Kidney (tissue), 13 donors: ENCODE measurements at regions not wholly inside any gene's neighbourhood (a gene's known extent, or its start where the extent isn't known, plus 50 kb on each side); places are given as distances from the start of the nearest gene placed in this dataset.

Experiments used
- DNase-seq, 5 donors: peaks; one replicate each; pipeline ENCODE4 v3.0.0-alpha.2; 2013 to 2020
- FAIRE-seq: peaks from 2 replicates; lab custom pipeline; 2012; peaks lifted over from hg19 to GRCh38; lab: Jason Lieb, UNC
- H3K27ac ChIP-seq, 2 donors: one replicate each; pipeline ENCODE4 v1.7.0; 2013; ENCODE audit warnings: low read depth in 2 of 2, low read length in 2 of 2, inconsistent platforms in 1 of 2
- H3K27me3 ChIP-seq: one replicate; pipeline ENCODE4 v1.7.1; 2013; ENCODE audit warnings: low read length, inconsistent platforms; ENCODE audit not compliant: control insufficient read depth, insufficient read depth
- H3K36me3 ChIP-seq, 3 donors: one replicate each; pipeline versions ENCODE4 v1.7.0 to v1.7.1; 2013; ENCODE audit warnings: low read length in 3 of 3, control low read depth in 1 of 3, inconsistent platforms in 1 of 3; ENCODE audit not compliant: insufficient read depth in 3 of 3, control insufficient read depth in 2 of 3
- H3K4me1 ChIP-seq, 3 donors: one replicate each; pipeline versions ENCODE4 v1.7.0 to v1.7.1; 2013; ENCODE audit warnings: low read length in 3 of 3, inconsistent platforms in 1 of 3, low read depth in 1 of 3; ENCODE audit not compliant: control insufficient read depth in 2 of 3, insufficient read depth in 2 of 3
- H3K4me3 ChIP-seq, 3 donors: one replicate each; pipeline versions ENCODE4 v1.7.0 to v1.8.1; 2013; ENCODE audit warnings: low read length in 3 of 3, control low read depth in 1 of 3, inconsistent platforms in 1 of 3
- H3K9ac ChIP-seq, 3 donors: one replicate each; pipeline versions ENCODE4 v1.7.0 to v1.7.1; 2013; ENCODE audit warnings: low read length in 3 of 3, control low read depth in 1 of 3, inconsistent platforms in 1 of 3
- H3K9me3 ChIP-seq, 3 donors: one replicate each; pipeline versions ENCODE4 v1.7.0 to v1.7.1; 2013; ENCODE audit warnings: low read length in 3 of 3, control low read depth in 1 of 3, inconsistent platforms in 1 of 3; ENCODE audit not compliant: control insufficient read depth in 2 of 3, insufficient read depth in 1 of 3
- intact Hi-C: fragments of 100-400 bp; cut with DNase I; formaldehyde crosslinking; loops from one replicate; pipeline ENCODE4 v1.11.1; 2022
- TF ChIP-seq, protein P1 (sequence below): IDR thresholded peaks from 3 replicates; pipeline ENCODE4 v1.5.1; 2012; ENCODE audit warnings: mild to moderate bottlenecking, moderate library complexity, borderline replicate concordance; ENCODE audit not compliant: insufficient read depth; ENCODE audit errors: extremely low read depth
- donor health status: control.
- donor health status: control.
- donor health status: control.
- donor health status: control.
- donor health status: control.
- donor health status: DM: yes; HTN: yes; CAD: no.
- donor health status: Normal renal cell carcinoma (clear cell type).

DNA sequence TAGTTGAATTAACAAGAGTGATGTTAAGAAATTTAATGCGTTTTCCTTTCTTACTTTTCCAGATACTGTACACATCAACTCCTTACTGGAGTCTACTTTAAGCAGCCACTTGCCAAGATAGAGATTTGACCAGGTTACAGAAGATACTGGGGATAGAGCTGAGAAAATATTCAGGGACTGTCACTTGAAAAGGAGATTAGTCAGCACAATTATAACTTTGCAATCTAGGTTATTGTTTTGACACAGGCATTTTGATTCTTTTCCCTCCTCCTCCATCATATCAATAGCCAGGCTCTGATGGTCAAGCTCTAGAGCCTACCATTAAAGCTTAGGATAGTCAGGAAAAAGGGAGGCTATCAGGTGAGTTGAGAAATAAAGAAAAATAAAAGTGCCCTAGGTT is 345.9 kb upstream of the ITGA1 start:
- DNase-seq (no peak), FAIRE-seq (no peak)
- Histone ChIP-seq H3K27ac (no peak overlapping the region), H3K4me3 (no peak overlapping the region), H3K36me3 (no peaks in the 10 kb centered on the region), H3K9me3 (no peaks in the 10 kb centered on the region), H3K9ac (no peak overlapping the region), H3K27me3 (no peaks in the 10 kb centered on the region), H3K4me1 (no peaks in the 10 kb centered on the region)
- TF ChIP-seq, protein P1, sequence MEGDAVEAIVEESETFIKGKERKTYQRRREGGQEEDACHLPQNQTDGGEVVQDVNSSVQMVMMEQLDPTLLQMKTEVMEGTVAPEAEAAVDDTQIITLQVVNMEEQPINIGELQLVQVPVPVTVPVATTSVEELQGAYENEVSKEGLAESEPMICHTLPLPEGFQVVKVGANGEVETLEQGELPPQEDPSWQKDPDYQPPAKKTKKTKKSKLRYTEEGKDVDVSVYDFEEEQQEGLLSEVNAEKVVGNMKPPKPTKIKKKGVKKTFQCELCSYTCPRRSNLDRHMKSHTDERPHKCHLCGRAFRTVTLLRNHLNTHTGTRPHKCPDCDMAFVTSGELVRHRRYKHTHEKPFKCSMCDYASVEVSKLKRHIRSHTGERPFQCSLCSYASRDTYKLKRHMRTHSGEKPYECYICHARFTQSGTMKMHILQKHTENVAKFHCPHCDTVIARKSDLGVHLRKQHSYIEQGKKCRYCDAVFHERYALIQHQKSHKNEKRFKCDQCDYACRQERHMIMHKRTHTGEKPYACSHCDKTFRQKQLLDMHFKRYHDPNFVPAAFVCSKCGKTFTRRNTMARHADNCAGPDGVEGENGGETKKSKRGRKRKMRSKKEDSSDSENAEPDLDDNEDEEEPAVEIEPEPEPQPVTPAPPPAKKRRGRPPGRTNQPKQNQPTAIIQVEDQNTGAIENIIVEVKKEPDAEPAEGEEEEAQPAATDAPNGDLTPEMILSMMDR = no peak
- intact Hi-C loops = no loop called here

DNA sequence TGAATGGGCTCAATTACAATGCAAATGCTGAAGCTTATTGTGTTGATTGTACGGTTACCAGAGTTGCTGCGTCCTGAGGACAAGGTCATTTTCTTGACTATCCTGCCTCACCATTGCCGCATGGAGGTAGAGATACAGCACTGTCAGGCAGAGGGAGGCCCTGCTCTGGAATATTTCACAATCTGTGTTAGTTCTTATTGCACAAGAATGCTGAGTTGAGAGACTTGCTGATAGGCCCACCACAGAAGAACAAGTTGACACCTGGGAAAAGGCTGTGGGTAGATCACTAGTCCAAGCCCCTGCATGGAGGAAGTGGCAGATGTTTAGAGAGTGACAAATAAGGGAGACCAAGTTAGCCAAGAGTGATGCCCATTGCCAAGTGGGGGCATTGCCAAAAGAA is 344.5 kb upstream of the ITGA1 start:
- Histone ChIP-seq H3K27me3 (no peaks in the 10 kb centered on the region), H3K4me1 (no peaks in the 10 kb centered on the region), H3K9me3 (no peaks in the 10 kb centered on the region), H3K27ac (no peak overlapping the region), H3K9ac (no peak overlapping the region), H3K4me3 (no peak overlapping the region), H3K36me3 (no peaks in the 10 kb centered on the region)
- DNase-seq = no peak
- TF ChIP-seq, protein P1 = no peak
- no peak for FAIRE-seq
- intact Hi-C loops = no loop called here

DNA sequence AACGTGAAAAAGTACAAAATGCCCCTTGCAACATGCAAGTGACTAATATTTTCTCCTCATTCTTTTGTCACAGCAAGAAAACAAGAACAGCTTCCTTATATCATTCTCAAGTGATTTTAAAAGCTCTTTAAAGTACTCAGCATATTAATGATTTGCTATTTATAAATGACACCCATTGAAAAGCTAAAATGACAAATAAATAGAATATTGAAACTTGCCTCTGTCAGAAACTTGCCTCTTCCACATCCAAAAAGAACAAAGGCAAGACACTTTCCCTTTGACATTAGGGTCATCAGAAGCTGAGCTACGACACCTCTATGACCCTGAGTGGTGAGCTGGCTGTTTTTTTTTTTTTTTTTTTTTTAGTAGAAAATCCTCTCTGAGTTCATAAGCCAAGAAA is 339.6 kb upstream of the ITGA1 start:
- H3K4me3 ChIP-seq = no peak overlapping the region
- H3K4me1 ChIP-seq = no peaks in the 10 kb centered on the region
- intact Hi-C loops = no loop called here
- H3K9ac ChIP-seq = no peak overlapping the region
- H3K27ac ChIP-seq = no peak overlapping the region
- TF ChIP-seq, protein P1 = no peak
- FAIRE-seq (no peak), DNase-seq (no peak)
- no peaks in the 10 kb centered on the region for H3K9me3 ChIP-seq
- H3K36me3 ChIP-seq = no peaks in the 10 kb centered on the region
- H3K27me3 ChIP-seq = no peaks in the 10 kb centered on the region

GRCh38 chr5:52449516-52449915 is 338.2 kb upstream of the ITGA1 start:
- TF ChIP-seq, protein P1 = no peak
- DNase-seq (peak in 2 of 5 donors; percentile 3 to 8), FAIRE-seq (no peak)
- Histone ChIP-seq H3K4me3 (no peak overlapping the region), H3K9ac (no peak overlapping the region), H3K27me3 (no peaks in the 10 kb centered on the region), H3K27ac (no peak overlapping the region), H3K4me1 (no peaks in the 10 kb centered on the region), H3K9me3 (no peaks in the 10 kb centered on the region), H3K36me3 (no peaks in the 10 kb centered on the region)
- intact Hi-C loops = no loop called here
